Activated naive CD4-positive, alpha-beta T cell treated with anti-CD3 and anti-CD28 coated beads, Interleukin-2, amount 10 ng/mL, durations not matched to agents 7 days and 5 days (primary cell): ENCODE measurements at regions not wholly inside any gene's neighbourhood (a gene's known extent, or its start where the extent isn't known, plus 50 kb on each side); places are given as distances from the start of the nearest gene placed in this dataset.
A peak's percentile ranks its signal among the peaks of the same experiment; 100 is the strongest.

ENCODE experiments used
- CTCF ChIA-PET: fragments of 350-600 bp; sonication (Branson Sonifier 250); formaldehyde crosslinking; loops from one replicate; lab custom pipeline; 2021; ENCODE audit warnings: antibody characterized with exemption; lab: Charles Lee
- DNase-seq: peaks from one replicate; pipeline ENCODE4 v3.0.0-alpha.2; 2020
- H3K27ac Mint-ChIP-seq: one replicate; pipeline ENCODE4 v1.8.0; 2021; ENCODE audit warnings: mild to moderate bottlenecking, moderate library complexity, mixed read lengths
- H3K27me3 Mint-ChIP-seq: one replicate; pipeline ENCODE4 v1.8.0; 2021; ENCODE audit warnings: mild to moderate bottlenecking, mixed read lengths
- H3K36me3 Mint-ChIP-seq: one replicate; pipeline ENCODE4 v1.8.0; 2021; ENCODE audit warnings: mixed read lengths
- H3K4me1 Mint-ChIP-seq: one replicate; pipeline ENCODE4 v1.8.0; 2021; ENCODE audit warnings: mixed read lengths
- H3K4me3 Mint-ChIP-seq: one replicate; pipeline ENCODE4 v1.8.0; 2021; ENCODE audit warnings: mild to moderate bottlenecking, moderate library complexity, mixed read lengths
- H3K9me3 Mint-ChIP-seq: one replicate; pipeline ENCODE4 v1.8.0; 2021; ENCODE audit warnings: mixed read lengths

GRCh38 chr9:84393266-84393950 is 52.9 kb upstream of the SLC28A3 start:
- no peaks in the 10 kb centered on the region for H3K36me3 Mint-ChIP-seq
- H3K4me1 Mint-ChIP-seq, result no peaks in the 10 kb centered on the region
- CTCF ChIA-PET, result interaction anchor here (0.8 to 1.5 kb wide), 2 partner anchors 10 to 456 kb away, joined by 3 read pairs; no protein-coding TSS in a partner anchor
- H3K27me3 Mint-ChIP-seq, result peaks cover 9% of the 10 kb centered on the region
- no peak overlapping the region for H3K27ac Mint-ChIP-seq
- no peaks in the 10 kb centered on the region for H3K9me3 Mint-ChIP-seq
- DNase-seq, result no peak
- H3K4me3 Mint-ChIP-seq, result no peak overlapping the region

- CTCF ChIA-PET, result interaction anchor here (0.8 to 1.5 kb wide), 2 partner anchors 10 to 457 kb away, joined by 3 read pairs; no protein-coding TSS in a partner anchor
- DNase-seq, result no peak
- Mint-ChIP-seq H3K36me3 (no peaks in the 10 kb centered on the region), H3K4me1 (no peaks in the 10 kb centered on the region), H3K4me3 (no peak overlapping the region), H3K27ac (no peak overlapping the region), H3K9me3 (no peaks in the 10 kb centered on the region), H3K27me3 (peaks cover 9% of the 10 kb centered on the region)
Observed at GRCh38 chr9:84394036-84394435, 53.5 kb upstream of the SLC28A3 start.

- no peaks in the 10 kb centered on the region for H3K4me1 Mint-ChIP-seq
- CTCF ChIA-PET, result interaction anchor here (0.7 to 1.9 kb wide), 14 partner anchors 8 to 1214 kb away, joined by 3 to 11 read pairs (median 4); no protein-coding TSS in a partner anchor
- no peaks in the 10 kb centered on the region for H3K9me3 Mint-ChIP-seq
- peak; percentile 73 for DNase-seq
- no peak overlapping the region for H3K4me3 Mint-ChIP-seq
- H3K36me3 Mint-ChIP-seq, result no peaks in the 10 kb centered on the region
- no peak overlapping the region for H3K27ac Mint-ChIP-seq
- H3K27me3 Mint-ChIP-seq, result peaks cover 4% of the 10 kb centered on the region
Observed at GRCh38 chr9:84397151-84397728, 56.7 kb upstream of the SLC28A3 start.

GRCh38 chr9:84397822-84398221 is 57.3 kb upstream of the SLC28A3 start:
- no peaks in the 10 kb centered on the region for H3K27me3 Mint-ChIP-seq
- no peaks in the 10 kb centered on the region for H3K4me1 Mint-ChIP-seq
- H3K4me3 Mint-ChIP-seq, result no peak overlapping the region
- CTCF ChIA-PET, result interaction anchor here (0.7 to 1.6 kb wide), 11 partner anchors 9 to 1212 kb away, joined by 3 to 7 read pairs (median 3); no protein-coding TSS in a partner anchor
- no peaks in the 10 kb centered on the region for H3K9me3 Mint-ChIP-seq
- no peak overlapping the region for H3K27ac Mint-ChIP-seq
- no peaks in the 10 kb centered on the region for H3K36me3 Mint-ChIP-seq
- DNase-seq, result no peak

GRCh38 chr9:84402517-84402916 is 62.0 kb upstream of the SLC28A3 start:
- Mint-ChIP-seq H3K4me1 (no peaks in the 10 kb centered on the region), H3K4me3 (no peak overlapping the region), H3K27me3 (no peaks in the 10 kb centered on the region), H3K27ac (no peak overlapping the region), H3K9me3 (no peaks in the 10 kb centered on the region), H3K36me3 (no peaks in the 10 kb centered on the region)
- DNase-seq, result no peak
- CTCF ChIA-PET, result no interaction called here

DNA sequence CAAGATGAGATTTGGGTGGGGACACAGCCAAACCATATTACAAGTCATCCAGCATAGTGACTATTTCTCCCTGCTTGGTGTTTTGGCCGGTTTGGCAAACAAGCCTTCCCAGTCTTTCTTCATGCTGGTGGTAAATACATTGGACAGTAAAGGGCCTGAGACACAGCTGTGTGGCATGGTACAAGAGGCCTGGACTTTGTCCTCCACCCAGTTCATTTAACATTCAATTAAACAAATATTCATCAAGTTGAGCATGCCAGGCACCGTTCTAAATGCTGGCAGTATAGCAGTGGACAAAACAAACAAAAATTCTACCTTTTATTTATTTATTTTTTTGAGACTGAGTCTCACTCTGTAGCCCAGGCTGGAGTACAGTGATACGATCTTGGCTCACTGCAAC is 62.7 kb upstream of the SLC28A3 start:
- DNase-seq, result no peak
- H3K36me3 Mint-ChIP-seq, result no peaks in the 10 kb centered on the region
- no peaks in the 10 kb centered on the region for H3K9me3 Mint-ChIP-seq
- no peaks in the 10 kb centered on the region for H3K27me3 Mint-ChIP-seq
- H3K27ac Mint-ChIP-seq, result no peak overlapping the region
- H3K4me1 Mint-ChIP-seq, result no peaks in the 10 kb centered on the region
- H3K4me3 Mint-ChIP-seq, result no peak overlapping the region
- CTCF ChIA-PET, result interaction anchor here (0.8 to 1.1 kb wide), 4 partner anchors 10 to 1022 kb away, joined by 3 to 4 read pairs (median 3); no protein-coding TSS in a partner anchor

- CTCF ChIA-PET, result interaction anchor here (0.7 to 1.4 kb wide), 6 partner anchors 10 to 1021 kb away, joined by 3 to 4 read pairs (median 3); no protein-coding TSS in a partner anchor
- Mint-ChIP-seq H3K27me3 (no peaks in the 10 kb centered on the region), H3K36me3 (no peaks in the 10 kb centered on the region), H3K4me1 (no peaks in the 10 kb centered on the region), H3K9me3 (no peaks in the 10 kb centered on the region), H3K4me3 (no peak overlapping the region), H3K27ac (no peak overlapping the region)
- no peak for DNase-seq
Observed at GRCh38 chr9:84404095-84404686, 63.6 kb upstream of the SLC28A3 start.

GRCh38 chr9:84405667-84406066 is 65.1 kb upstream of the SLC28A3 start:
- CTCF ChIA-PET, result interaction anchor here (1.2 to 3.1 kb wide), 2 partner anchors 9 to 1019 kb away, joined by 4 to 11 read pairs; no protein-coding TSS in a partner anchor
- H3K27ac Mint-ChIP-seq, result no peak overlapping the region
- no peak for DNase-seq
- H3K27me3 Mint-ChIP-seq, result no peaks in the 10 kb centered on the region
- no peaks in the 10 kb centered on the region for H3K4me1 Mint-ChIP-seq
- no peaks in the 10 kb centered on the region for H3K9me3 Mint-ChIP-seq
- H3K36me3 Mint-ChIP-seq, result no peaks in the 10 kb centered on the region
- no peak overlapping the region for H3K4me3 Mint-ChIP-seq

DNA sequence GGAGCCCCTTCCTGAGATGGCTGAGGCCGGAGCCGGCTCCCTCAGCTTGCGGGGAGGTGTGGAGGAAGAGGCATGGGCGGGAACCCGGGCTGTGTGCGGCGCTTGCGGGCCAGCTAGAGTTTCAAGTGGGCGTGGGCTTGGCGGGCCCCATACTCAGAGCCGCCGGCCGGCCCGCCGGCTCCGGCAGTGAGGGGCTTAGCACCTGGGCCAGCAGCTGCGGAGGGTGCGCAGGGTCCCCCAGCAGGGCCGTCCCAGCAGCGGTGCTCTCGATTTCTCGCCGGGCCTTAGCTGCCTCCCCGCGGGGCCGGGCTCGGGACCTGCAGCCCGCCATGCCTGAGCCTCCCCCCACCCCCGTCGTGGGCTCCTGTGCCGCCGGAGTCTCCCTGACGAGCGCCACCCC is 67.9 kb upstream of the SLC28A3 start:
- CTCF ChIA-PET, result no interaction called here
- Mint-ChIP-seq H3K9me3 (no peaks in the 10 kb centered on the region), H3K27ac (no peak overlapping the region), H3K4me3 (no peak overlapping the region), H3K36me3 (no peaks in the 10 kb centered on the region), H3K4me1 (no peaks in the 10 kb centered on the region), H3K27me3 (no peaks in the 10 kb centered on the region)
- no peak for DNase-seq

DNA sequence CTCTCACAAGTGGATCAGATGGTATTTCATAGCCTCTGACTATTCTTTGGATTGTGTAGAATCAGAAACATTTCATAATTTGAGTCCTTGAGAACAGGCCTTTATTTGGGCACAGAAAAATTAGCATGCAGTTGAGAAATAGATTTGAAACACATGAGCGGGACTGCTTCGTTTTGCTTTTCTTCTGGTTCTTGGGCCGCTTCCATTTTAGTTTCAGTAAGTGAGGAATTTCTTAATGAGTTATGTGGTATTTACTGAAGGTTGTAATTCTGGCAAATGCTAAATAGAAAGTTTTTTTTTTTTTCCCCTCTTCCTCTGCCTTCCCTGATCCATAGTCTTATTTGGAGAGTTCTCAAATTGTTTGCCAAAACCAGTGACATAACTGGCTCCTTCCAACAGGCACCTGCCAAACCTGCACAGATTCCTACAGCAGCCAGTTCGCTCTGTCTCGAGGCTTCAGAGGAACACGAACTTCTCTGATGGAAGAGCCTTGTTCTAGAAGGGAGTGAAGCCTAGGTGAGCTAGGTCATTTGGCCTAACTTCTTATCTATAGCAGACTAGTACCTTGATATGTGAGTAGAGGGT is 71.2 kb upstream of the SLC28A3 start:
- no peak for DNase-seq
- Mint-ChIP-seq H3K4me1 (no peaks in the 10 kb centered on the region), H3K9me3 (no peaks in the 10 kb centered on the region), H3K4me3 (no peak overlapping the region), H3K36me3 (no peaks in the 10 kb centered on the region), H3K27ac (no peak overlapping the region), H3K27me3 (no peaks in the 10 kb centered on the region)
- CTCF ChIA-PET, result interaction anchor here (0.8 kb wide), 1 partner anchor 15 kb away, joined by 3 read pairs; no protein-coding TSS in a partner anchor

GRCh38 chr9:84412654-84413053 is 72.1 kb upstream of the SLC28A3 start:
- CTCF ChIA-PET, result interaction anchor here (0.8 kb wide), 1 partner anchor 15 kb away, joined by 3 read pairs; no protein-coding TSS in a partner anchor
- Mint-ChIP-seq H3K36me3 (no peaks in the 10 kb centered on the region), H3K9me3 (no peaks in the 10 kb centered on the region), H3K27ac (no peak overlapping the region), H3K27me3 (no peaks in the 10 kb centered on the region), H3K4me3 (no peak overlapping the region), H3K4me1 (no peaks in the 10 kb centered on the region)
- DNase-seq, result no peak

- Mint-ChIP-seq H3K4me1 (no peaks in the 10 kb centered on the region), H3K4me3 (no peak overlapping the region), H3K27ac (no peak overlapping the region), H3K27me3 (no peaks in the 10 kb centered on the region), H3K36me3 (no peaks in the 10 kb centered on the region), H3K9me3 (no peaks in the 10 kb centered on the region)
- DNase-seq, result no peak
- CTCF ChIA-PET, result no interaction called here
Observed at GRCh38 chr9:84413301-84413700, 72.7 kb upstream of the SLC28A3 start.

- CTCF ChIA-PET, result interaction anchor here (0.7 kb wide), 1 partner anchor 24 kb away, joined by 4 read pairs; no protein-coding TSS in a partner anchor
- H3K4me1 Mint-ChIP-seq, result no peaks in the 10 kb centered on the region
- no peak overlapping the region for H3K4me3 Mint-ChIP-seq
- DNase-seq, result no peak
- no peaks in the 10 kb centered on the region for H3K27me3 Mint-ChIP-seq
- no peak overlapping the region for H3K27ac Mint-ChIP-seq
- no peaks in the 10 kb centered on the region for H3K36me3 Mint-ChIP-seq
- H3K9me3 Mint-ChIP-seq, result peaks cover 5% of the 10 kb centered on the region
Observed at GRCh38 chr9:84419031-84419602, 78.6 kb upstream of the SLC28A3 start.

DNA sequence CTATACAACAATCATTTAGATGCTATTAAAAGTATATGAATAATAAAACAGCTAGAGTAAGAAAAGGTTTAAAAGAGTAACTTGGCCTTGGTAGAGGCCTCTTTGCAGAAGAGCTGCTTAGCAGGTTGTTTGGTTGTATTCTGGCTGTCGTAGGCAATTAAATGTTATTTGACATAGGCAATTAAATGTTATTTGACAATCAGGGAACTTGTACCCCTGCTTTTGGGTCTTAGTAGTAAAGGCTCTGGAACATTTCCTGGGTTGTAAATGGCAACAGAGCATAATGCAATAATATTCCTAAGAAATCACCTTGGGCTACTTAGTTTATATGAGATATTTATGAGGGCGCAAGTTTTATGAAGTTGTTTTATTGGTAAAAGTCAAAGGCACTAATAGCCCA is 84.4 kb upstream of the SLC28A3 start:
- CTCF ChIA-PET, result no interaction called here
- Mint-ChIP-seq H3K9me3 (peaks cover 5% of the 10 kb centered on the region), H3K27ac (no peak overlapping the region)

More for the DNA sequence above, 84.4 kb upstream of the SLC28A3 start:
- Mint-ChIP-seq H3K36me3 (no peaks in the 10 kb centered on the region), H3K4me1 (no peaks in the 10 kb centered on the region), H3K4me3 (no peak overlapping the region), H3K27me3 (no peaks in the 10 kb centered on the region)
- DNase-seq, result no peak
